H1 (cell line): ENCODE measurements at regions not wholly inside any gene's neighbourhood (a gene's known extent, or its start where the extent isn't known, plus 50 kb on each side); places are given as distances from the start of the nearest gene placed in this dataset.

ENCODE experiments used
- CTCF ChIA-PET: fragments of 300-600 bp; sonication (Branson Sonifier 250); formaldehyde crosslinking; loops from one replicate; lab custom pipeline; 2021; ENCODE audit not compliant: partially characterized antibody; lab: Charles Lee
- POLR2A ChIA-PET: fragments of 300-600 bp; sonication (Branson Sonifier 250); formaldehyde crosslinking; loops from one replicate; lab custom pipeline; 2021; ENCODE audit warnings: inconsistent platforms; ENCODE audit not compliant: partially characterized antibody; lab: Charles Lee
- DNase-seq, 2 experiments: peaks; one replicate each; pipeline versions ENCODE4 v3.0.0 to v3.0.0-alpha.2; 2010 to 2022; ENCODE audit warnings: low spot score in 2 of 2, low read depth in 1 of 2, mixed read lengths in 1 of 2
- FAIRE-seq: peaks from 2 replicates; lab custom pipeline; 2011; peaks lifted over from hg19 to GRCh38; lab: Jason Lieb, UNC
- H2AFZ ChIP-seq: 2 replicates; pipeline ENCODE4 v1.8.1; 2012; ENCODE audit warnings: low read length, inconsistent platforms
- H2AK5ac ChIP-seq: 2 replicates; pipeline ENCODE4 v1.6.1; 2013; ENCODE audit warnings: low read depth, low read length
- H2BK120ac ChIP-seq: replicated peaks from 2 replicates; pipeline ENCODE3; 2013; ENCODE audit warnings: low read depth, low read length, inconsistent platforms
- H2BK12ac ChIP-seq: 2 replicates; pipeline ENCODE4 v1.6.1; 2013; ENCODE audit warnings: low read depth, low read length
- H2BK15ac ChIP-seq: 2 replicates; pipeline ENCODE4 v1.6.1; 2013; ENCODE audit warnings: low read length
- H2BK20ac ChIP-seq: 2 replicates; pipeline ENCODE4 v1.6.1; 2013; ENCODE audit warnings: low read length
- H2BK5ac ChIP-seq: 2 replicates; pipeline ENCODE4 v1.6.1; 2013; ENCODE audit warnings: low read depth, low read length
- H3K14ac ChIP-seq: 2 replicates; pipeline ENCODE4 v1.6.1; 2013; ENCODE audit warnings: inconsistent platforms; ENCODE audit not compliant: insufficient read length
- H3K18ac ChIP-seq: 2 replicates; pipeline ENCODE4 v1.6.1; 2013; ENCODE audit warnings: low read length; ENCODE audit errors: extremely low read depth
- H3K23ac ChIP-seq: 2 replicates; pipeline ENCODE4 v1.6.1; 2013; ENCODE audit warnings: inconsistent platforms; ENCODE audit not compliant: insufficient read length
- H3K23me2 ChIP-seq: 2 replicates; pipeline ENCODE4 v1.6.1; 2013; ENCODE audit warnings: low read depth, low read length
- H3K27ac ChIP-seq: 2 replicates; pipeline ENCODE4 v1.6.1; 2011; ENCODE audit warnings: low read depth, low read length, inconsistent platforms
- H3K27me3 ChIP-seq, 4 experiments: replicated peaks in 1 of 4; 1 replicate in 1 of 4; 2 replicates in 3 of 4; pipeline versions ENCODE4 v1.6.1 to v1.8.1; 2011 to 2013; ENCODE audit warnings: low read length in 3 of 4, mild to moderate bottlenecking in 3 of 4, inconsistent platforms in 2 of 4, mixed read lengths in 2 of 4, moderate library complexity in 1 of 4; ENCODE audit not compliant: control insufficient read depth in 3 of 4, insufficient read depth in 3 of 4; ENCODE audit errors: extremely low read depth in 1 of 4
- H3K36me3 ChIP-seq, 4 experiments: 2 replicates each; pipeline versions ENCODE4 v1.6.1 to v1.8.1; 2011 to 2013; ENCODE audit warnings: mild to moderate bottlenecking in 4 of 4, low read length in 3 of 4, moderate library complexity in 2 of 4, control low read depth in 1 of 4, inconsistent platforms in 1 of 4; ENCODE audit not compliant: insufficient read depth in 4 of 4, control insufficient read depth in 2 of 4
- H3K4ac ChIP-seq: replicated peaks from 2 replicates; pipeline ENCODE3; 2013; ENCODE audit warnings: low read length, low read depth, mixed read lengths, inconsistent platforms; ENCODE audit not compliant: insufficient read length
- H3K4me1 ChIP-seq, 4 experiments: replicated peaks in 1 of 4; 1 replicate in 1 of 4; 2 replicates in 3 of 4; pipeline versions ENCODE4 v1.6.1 to v1.8.1; 2011 to 2013; ENCODE audit warnings: low read length in 3 of 4, inconsistent platforms in 2 of 4, mixed read lengths in 1 of 4; ENCODE audit not compliant: insufficient read depth in 4 of 4, control insufficient read depth in 3 of 4
- H3K4me2 ChIP-seq, 2 experiments: 2 replicates each; pipeline versions ENCODE4 v1.6.1 to v1.8.1; 2011 to 2013; ENCODE audit warnings: low read depth in 2 of 2, low read length in 2 of 2, control low read depth in 1 of 2, inconsistent platforms in 1 of 2, mild to moderate bottlenecking in 1 of 2; ENCODE audit not compliant: insufficient read depth in 1 of 2
- H3K4me3 ChIP-seq, 4 experiments: fragments of 200-600, 300-600 bp in 1 of 4; sonication (generic), shearing (Covaris generic), sonication (Bioruptor Twin) in 1 of 4; 2 replicates each; pipeline versions ENCODE4 v1.5.1 to v1.8.1; 2011 to 2016; ENCODE audit warnings: low read length in 4 of 4, low read depth in 3 of 4, control low read depth in 2 of 4, inconsistent platforms in 2 of 4, mild to moderate bottlenecking in 2 of 4, mixed read lengths in 1 of 4, moderate library complexity in 1 of 4; ENCODE audit not compliant: insufficient read depth in 2 of 4; ENCODE audit errors: extremely low read depth in 1 of 4
- H3K56ac ChIP-seq: replicated peaks from 2 replicates; pipeline ENCODE3; 2013; ENCODE audit warnings: low read depth, mild to moderate bottlenecking, mixed read lengths, low read length, inconsistent platforms; ENCODE audit not compliant: insufficient read length
- H3K79me1 ChIP-seq: 2 replicates; pipeline ENCODE4 v1.6.1; 2013; ENCODE audit warnings: low read depth, low read length, control low read depth
- H3K79me2 ChIP-seq, 2 experiments: 2 replicates each; pipeline versions ENCODE4 v1.6.1 to v1.8.1; 2012 to 2013; ENCODE audit warnings: low read length in 2 of 2, mild to moderate bottlenecking in 2 of 2, inconsistent platforms in 1 of 2; ENCODE audit not compliant: insufficient read depth in 2 of 2, control insufficient read depth in 1 of 2
- H3K9ac ChIP-seq, 4 experiments: replicated peaks in 1 of 4; 1 replicate in 1 of 4; 2 replicates in 3 of 4; pipeline versions ENCODE4 v1.6.1 to v1.8.1; 2011 to 2013; ENCODE audit warnings: low read depth in 3 of 4, low read length in 3 of 4, control low read depth in 2 of 4, mild to moderate bottlenecking in 2 of 4, moderate library complexity in 2 of 4, inconsistent platforms in 1 of 4; ENCODE audit errors: extremely low read depth in 1 of 4
- H3K9me3 ChIP-seq, 2 experiments: 2 replicates each; pipeline versions ENCODE4 v1.6.1 to v1.8.1; 2012 to 2013; ENCODE audit warnings: mild to moderate bottlenecking in 2 of 2, moderate library complexity in 2 of 2, control low read depth in 1 of 2, inconsistent platforms in 1 of 2, low read depth in 1 of 2, low read length in 1 of 2, mixed read lengths in 1 of 2; ENCODE audit not compliant: insufficient read depth in 2 of 2
- H4K20me1 ChIP-seq, 2 experiments: replicated peaks in 1 of 2; 2 replicates each; pipeline versions ENCODE3 to v1.8.1; 2011 to 2013; ENCODE audit warnings: inconsistent platforms in 2 of 2, low read length in 2 of 2, mild to moderate bottlenecking in 1 of 2; ENCODE audit not compliant: insufficient read depth in 2 of 2, control insufficient read depth in 1 of 2
- H4K5ac ChIP-seq: 2 replicates; pipeline ENCODE4 v1.6.1; 2013; ENCODE audit warnings: low read length, low read depth, mixed read lengths, inconsistent platforms; ENCODE audit not compliant: insufficient read length
- H4K8ac ChIP-seq: 2 replicates; pipeline ENCODE4 v1.8.0; 2013; ENCODE audit warnings: mild to moderate bottlenecking, moderate library complexity, low read length, inconsistent platforms; ENCODE audit not compliant: insufficient read depth; ENCODE audit errors: extremely low read depth
- H4K91ac ChIP-seq: replicated peaks from 2 replicates; pipeline ENCODE3; 2013; ENCODE audit warnings: low read length, mixed read lengths, inconsistent platforms; ENCODE audit not compliant: insufficient read length
- HDAC6 ChIP-seq: IDR thresholded peaks from one replicate; pipeline ENCODE4 v1.7.1; 2012; ENCODE audit warnings: low read depth, mild to moderate bottlenecking, inconsistent platforms, low read length, moderate library complexity
- POLR2AphosphoS5 ChIP-seq: IDR thresholded peaks from 2 replicates; pipeline ENCODE4 v1.6.1; 2011; ENCODE audit warnings: low read depth, low read length
- SUZ12 ChIP-seq: fragments of 200-600 bp; sonication (generic); IDR thresholded peaks from 2 replicates; pipeline ENCODE4 v1.6.1; 2012; ENCODE audit warnings: mild to moderate bottlenecking, inconsistent platforms, low read length, moderate library complexity, mixed read lengths
- WGBS, 2 experiments: shearing (Covaris generic) in 1 of 2; methylation state at CpG; one replicate each; pipeline versions ENCODE4 v1.1.6 to v1.1.7; 2013 to 2015; ENCODE audit warnings: low lambda C conversion rate in 2 of 2, mixed read lengths in 2 of 2, inconsistent platforms in 1 of 2, low coverage in 1 of 2, missing lambda C conversion rate in 1 of 2; ENCODE audit not compliant: insufficient replicate concordance in 2 of 2, insufficient coverage in 1 of 2, insufficient read length in 1 of 2; ENCODE audit errors: extremely low coverage in 1 of 2, missing lambda C conversion rate in 1 of 2; 5-methylcytosine and 5-hydroxymethylcytosine counted together

DNA sequence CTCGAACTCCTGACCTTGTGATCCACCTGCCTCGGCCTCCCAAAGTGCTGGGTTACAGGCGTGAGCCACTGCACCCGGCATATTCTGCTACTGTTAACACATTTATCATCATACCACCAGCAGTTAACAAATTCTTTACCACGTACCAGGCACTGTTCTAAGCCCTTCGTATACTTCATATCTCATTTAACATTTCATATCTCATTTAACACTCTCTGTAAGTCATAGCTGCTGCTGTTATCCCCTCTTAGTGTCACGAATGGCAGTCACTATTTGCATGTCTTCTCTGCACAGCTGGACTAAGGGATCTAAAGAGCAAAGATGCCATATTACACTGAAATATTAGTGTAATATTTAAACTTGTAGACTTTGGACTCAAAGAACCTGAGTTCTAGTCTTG is 462.5 kb upstream of the DAB1 start:
- FAIRE-seq, result no peak

More for the DNA sequence above, 462.5 kb upstream of the DAB1 start:
- H3K27ac ChIP-seq, result no peak overlapping the region
- no peaks in the 10 kb centered on the region for H4K20me1 ChIP-seq
- H4K91ac ChIP-seq, result no peak overlapping the region
- H3K27me3 ChIP-seq, result no peaks in the 10 kb centered on the region
- H3K18ac ChIP-seq, result no peak overlapping the region
- ChIA-PET CTCF (interaction anchor here (1.1 to 1.5 kb wide), 2 partner anchors 51 to 671 kb away, joined by 3 to 4 read pairs; no protein-coding TSS in a partner anchor), POLR2A (no interaction called here)
- WGBS, 2 experiments, result 85% methylated on average over 7 of the region's 7 CpGs; no CpG with 5 or more reads in 1 of the 2 experiments
- no peak overlapping the region for H4K8ac ChIP-seq
- no peak overlapping the region for H2BK120ac ChIP-seq
- H3K79me1 ChIP-seq, result no peaks in the 10 kb centered on the region
- no peak overlapping the region for H3K23ac ChIP-seq
- no peak for DNase-seq
- H3K4ac ChIP-seq, result no peak overlapping the region
- no peaks in the 10 kb centered on the region for H3K4me1 ChIP-seq
- H3K79me2 ChIP-seq, result no peaks in the 10 kb centered on the region
- H3K9me3 ChIP-seq, result no peaks in the 10 kb centered on the region
- no peak overlapping the region for H3K14ac ChIP-seq
- no peak overlapping the region for H3K4me3 ChIP-seq
- H3K36me3 ChIP-seq, result no peaks in the 10 kb centered on the region
- H2BK20ac ChIP-seq, result no peak overlapping the region
- H3K23me2 ChIP-seq, result no peaks in the 10 kb centered on the region
- no peak overlapping the region for H2AFZ ChIP-seq
- H2AK5ac ChIP-seq, result no peak overlapping the region
- H3K56ac ChIP-seq, result no peak overlapping the region
- no peak overlapping the region for H4K5ac ChIP-seq
- H2BK5ac ChIP-seq, result no peak overlapping the region
- no peak for TF ChIP-seq POLR2AphosphoS5
- TF ChIP-seq HDAC6, result no peak
- TF ChIP-seq SUZ12, result no peak
- H3K4me2 ChIP-seq, result no peak overlapping the region
- H2BK15ac ChIP-seq, result no peak overlapping the region
- H3K9ac ChIP-seq, result no peak overlapping the region
- no peak overlapping the region for H2BK12ac ChIP-seq
